ENCODE measurements at regions not wholly inside any gene's neighbourhood (a gene's known extent, or its start where the extent isn't known, plus 50 kb on each side); places are given as distances from the start of the nearest gene placed in this dataset.

DNA sequence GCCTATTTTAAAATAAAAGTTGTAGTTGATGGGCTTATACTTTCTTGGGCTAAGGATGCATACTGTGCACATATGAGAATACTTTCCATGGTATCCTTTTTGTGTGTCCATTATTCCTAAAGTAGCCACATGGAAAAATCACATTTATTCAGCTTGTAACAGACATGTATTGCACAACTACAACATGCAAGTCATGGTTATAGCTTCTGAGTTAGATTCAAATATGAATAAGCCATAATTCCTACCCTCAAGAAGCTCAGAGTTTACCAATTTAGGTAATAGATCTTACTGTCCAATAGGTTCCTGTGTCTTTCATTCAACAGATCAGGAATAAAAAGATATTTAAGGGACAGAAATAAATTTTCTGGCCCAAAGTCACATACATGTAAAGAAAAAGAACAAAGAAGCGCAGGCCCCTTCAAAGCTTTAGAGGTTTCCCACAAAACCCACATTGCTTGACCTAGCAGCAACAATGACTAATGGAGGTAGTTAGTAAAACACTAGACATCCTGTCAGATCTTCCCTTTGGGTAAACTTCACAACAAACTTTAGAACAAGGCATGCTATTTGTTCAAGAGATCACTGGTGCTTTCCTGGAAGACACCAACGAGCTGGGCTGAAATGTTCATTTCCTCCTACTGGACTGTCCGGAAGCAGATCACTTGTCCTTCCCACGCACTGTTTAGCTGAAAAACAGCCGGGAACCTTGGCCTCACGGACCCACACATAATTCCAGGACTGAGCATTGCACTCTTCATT is 78.4 kb upstream of the ITGA1 start:
- ChIA-PET CTCF (interaction anchor here (0.7 to 1.1 kb wide), 3 partner anchors 19 to 206 kb away, joined by 3 read pairs; no protein-coding TSS in a partner anchor), POLR2A (interaction anchor here (0.8 kb wide), 1 partner anchor 16 kb away, joined by 3 read pairs; no protein-coding TSS in a partner anchor)

DNA sequence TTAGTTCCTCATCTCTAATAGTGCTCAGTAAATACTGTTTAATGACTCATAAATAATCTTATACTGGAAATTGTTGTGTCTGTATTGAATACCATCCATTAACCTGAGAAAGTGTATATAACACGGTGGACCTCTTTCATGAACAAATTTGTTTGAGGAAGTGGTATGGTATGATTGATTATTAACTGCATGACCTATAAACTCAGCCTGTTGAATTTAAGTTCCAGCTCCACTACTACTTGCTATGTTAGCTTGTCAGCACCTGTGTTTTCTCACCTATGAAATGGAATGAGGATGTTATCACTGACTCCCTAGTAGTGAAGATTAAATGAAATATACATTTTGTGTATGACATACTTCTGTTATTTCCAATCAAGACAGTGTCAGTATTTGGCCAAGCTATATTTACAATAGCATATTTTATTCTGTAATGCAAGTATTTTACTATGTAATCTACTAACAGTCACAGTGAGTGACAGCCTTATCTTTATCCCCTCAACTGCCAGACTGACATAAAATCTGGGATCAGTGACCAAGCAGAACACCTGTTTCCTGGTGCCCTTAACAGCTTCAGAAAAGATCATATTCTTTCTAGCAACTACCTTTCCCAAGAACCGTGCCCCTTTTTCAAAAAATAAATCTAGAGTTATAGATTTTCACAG is 77.3 kb upstream of the ITGA1 start:
- ChIA-PET POLR2A (interaction anchor here (0.9 kb wide), 1 partner anchor 90 kb away, joined by 3 read pairs; no protein-coding TSS in a partner anchor), CTCF (no interaction called here)

DNA sequence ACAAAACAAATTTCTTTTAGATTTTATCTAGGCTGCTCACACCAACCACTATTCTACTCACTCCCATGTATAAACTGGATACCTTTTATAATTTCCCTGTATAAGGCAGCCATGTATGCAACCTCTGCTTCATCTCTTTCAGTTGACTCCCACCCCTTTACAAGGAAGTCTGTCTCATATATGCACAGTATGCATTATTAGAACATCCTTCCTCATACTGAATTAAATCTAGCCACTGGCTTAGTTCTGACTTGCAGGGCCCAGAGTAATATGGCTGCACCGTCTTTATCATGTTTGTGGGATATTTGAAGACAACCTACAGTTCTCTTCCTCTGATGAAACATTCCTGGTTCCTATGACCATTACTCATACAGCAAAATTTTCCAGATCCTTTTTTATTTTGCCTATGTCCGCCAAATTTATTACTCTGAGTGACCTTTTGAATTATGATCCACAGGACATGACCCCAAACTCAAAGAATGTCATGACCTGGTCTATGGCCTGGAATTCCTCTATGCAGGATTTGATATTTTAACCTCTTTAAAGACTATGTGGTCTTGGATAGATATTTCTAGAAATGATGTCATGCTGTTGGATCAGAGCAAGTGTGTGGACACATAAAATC is 76.6 kb upstream of the ITGA1 start:
- ChIA-PET CTCF (no interaction called here), POLR2A (interaction anchor here (0.9 kb wide), 1 partner anchor 89 kb away, joined by 3 read pairs; no protein-coding TSS in a partner anchor)

DNA sequence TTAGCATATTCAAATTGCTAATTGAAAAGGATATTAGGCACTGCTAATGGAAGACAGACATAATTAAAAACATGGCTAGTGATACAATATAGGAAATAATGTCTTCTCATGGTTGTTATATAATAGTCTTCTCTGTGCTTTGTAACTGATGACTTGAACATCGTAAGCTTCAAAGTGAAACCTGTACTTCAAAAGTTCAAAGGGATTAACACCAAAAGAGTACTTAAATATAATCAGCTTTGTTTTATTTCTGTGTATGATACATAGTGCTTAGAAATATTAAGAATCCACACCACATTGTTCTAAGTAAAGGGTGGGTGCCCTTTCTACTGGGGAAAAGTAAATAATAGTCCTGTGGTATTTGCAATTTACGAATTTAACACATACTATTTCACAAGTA is 75.4 kb upstream of the ITGA1 start:
- ChIA-PET CTCF (no interaction called here), POLR2A (no interaction called here)

DNA sequence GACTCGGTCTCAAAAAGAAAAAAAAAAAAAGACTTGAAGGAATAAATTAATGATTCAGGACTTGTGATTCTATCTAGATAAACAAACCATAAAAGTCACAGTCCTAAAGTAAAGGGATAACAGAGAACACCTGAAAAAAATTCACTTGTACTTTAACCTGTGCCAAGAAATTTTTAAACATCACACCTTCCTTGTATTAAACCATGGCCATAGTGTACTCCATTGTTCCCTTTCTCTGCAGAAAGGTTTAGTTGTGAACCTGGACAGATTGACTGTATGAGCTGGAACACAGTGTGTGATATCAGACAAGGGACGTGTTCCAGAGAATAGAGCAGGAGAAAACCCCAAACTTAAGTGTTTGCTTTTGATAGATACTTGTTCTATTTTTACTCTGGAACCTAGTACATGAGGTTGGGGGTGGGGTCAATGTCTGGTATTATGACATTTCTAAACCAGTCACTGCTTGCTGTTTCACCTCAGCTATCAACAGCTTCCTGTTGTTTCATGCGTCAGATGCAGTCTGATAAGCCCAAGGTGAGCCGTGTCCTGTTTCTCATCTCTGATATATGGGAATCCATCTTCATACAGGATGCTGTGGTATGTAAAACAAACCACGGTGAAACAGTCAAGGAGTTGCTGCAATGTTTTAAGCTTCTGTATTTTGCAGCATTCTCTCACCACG is 62.5 kb upstream of the ITGA1 start:
- POLR2A ChIA-PET: interaction anchor here (0.7 to 1.1 kb wide), 2 partner anchors 16 to 74 kb away, joined by 3 read pairs; no protein-coding TSS in a partner anchor
- CTCF ChIA-PET: no interaction called here

DNA sequence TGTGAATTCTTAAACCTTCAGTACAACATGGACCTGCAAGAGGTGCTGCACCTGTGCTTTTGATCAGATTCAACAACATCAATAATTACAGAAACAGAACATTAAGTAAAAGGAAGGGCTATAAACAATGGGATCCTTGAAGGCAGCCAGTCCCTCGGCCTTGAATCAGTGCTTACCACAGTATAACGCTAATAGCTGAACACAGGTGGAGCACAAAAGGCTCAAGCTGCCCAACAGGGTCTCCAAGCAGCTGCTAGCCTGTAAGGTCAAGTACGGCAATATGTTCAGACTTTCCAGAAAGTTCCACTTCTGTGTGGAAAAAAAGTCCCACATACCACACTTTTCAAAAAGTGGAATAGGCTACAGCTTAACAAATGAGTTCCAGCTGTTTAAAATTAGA is 61.9 kb upstream of the ITGA1 start:
- CTCF ChIA-PET: no interaction called here
- POLR2A ChIA-PET: interaction anchor here (1.1 kb wide), 1 partner anchor 17 kb away, joined by 3 read pairs; no protein-coding TSS in a partner anchor

DNA sequence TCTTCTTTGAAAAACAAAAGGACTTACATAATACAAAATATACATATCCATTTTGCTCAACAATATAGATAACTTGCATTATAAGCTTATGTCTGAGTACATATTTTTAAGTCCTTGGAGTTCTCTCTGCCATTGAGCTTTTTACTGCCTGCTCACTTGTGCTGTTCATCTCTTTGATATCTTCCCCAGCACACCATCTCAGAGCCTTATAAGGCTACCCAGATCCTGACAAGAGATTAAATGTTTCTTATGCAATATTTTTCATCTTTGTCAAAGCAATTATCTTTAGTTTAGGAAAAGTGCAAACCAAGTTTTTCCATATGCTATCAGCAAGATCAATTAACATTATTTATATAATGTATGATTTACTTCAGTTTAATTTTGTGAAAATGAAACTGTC is 60.7 kb upstream of the ITGA1 start:
- ChIA-PET CTCF (no interaction called here), POLR2A (no interaction called here)

DNA sequence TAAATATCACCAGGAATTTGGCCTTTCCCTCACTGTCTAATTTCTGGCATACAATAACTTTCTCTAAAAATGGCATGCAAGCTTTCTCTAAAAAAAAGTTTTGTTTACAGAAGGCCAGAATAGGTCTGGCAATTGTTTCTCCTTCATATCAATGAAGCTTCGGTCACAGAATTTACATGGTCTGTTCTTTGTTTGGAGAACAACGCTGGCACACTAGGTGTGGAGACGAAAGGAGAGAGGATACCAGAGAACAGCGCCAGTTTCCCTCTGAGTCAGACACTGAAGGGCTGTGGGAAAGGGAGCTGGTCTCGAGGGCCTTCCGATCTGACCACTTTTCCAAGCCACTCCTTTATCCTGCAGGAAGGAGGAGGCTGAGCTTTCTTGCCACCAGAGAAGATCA is 60.1 kb upstream of the ITGA1 start:
- ChIA-PET CTCF (interaction anchor here (0.8 kb wide), 1 partner anchor 14 kb away, joined by 3 read pairs; no protein-coding TSS in a partner anchor), POLR2A (no interaction called here)

DNA sequence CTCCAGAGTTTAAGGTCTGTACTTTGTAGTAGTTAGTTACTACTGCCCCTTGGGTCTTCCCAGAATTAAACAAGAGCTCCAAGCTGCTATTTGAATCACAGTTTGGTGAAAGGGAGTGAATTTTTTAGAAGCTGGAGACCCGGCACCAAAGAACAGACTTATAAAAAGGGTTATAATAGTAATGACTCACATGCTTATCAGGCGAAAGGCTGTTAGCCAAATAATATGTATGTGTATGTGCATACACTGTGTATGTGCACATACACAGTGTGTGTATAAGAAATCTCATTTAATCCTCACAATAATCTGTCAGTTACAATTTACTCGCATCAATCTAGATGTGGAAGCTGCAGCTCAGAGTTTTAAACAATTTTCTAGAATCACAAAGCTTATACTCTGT is 59.5 kb upstream of the ITGA1 start:
- ChIA-PET CTCF (interaction anchor here (0.8 to 1.2 kb wide), 2 partner anchors 15 to 19 kb away, joined by 3 read pairs; no protein-coding TSS in a partner anchor), POLR2A (no interaction called here)

DNA sequence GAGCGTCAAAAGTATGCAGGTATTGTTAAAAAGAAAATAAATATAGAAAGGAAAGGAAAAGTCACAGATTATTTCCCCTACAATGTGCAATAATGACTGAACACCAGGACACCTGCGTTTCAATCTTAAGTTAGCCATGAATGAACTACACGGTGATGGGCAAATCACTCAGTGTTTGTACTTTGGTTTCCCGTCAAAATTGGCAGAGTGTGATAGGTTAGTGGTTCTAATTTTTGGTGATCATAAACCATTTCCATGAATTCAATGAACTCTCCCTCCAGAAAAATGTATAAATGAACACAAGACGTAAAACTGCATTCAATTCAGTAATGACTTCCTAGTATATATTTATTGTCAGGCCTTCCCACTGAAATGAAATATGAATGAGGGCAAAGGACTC is 59.0 kb upstream of the ITGA1 start:
- POLR2A ChIA-PET: no interaction called here
- CTCF ChIA-PET: interaction anchor here (1.2 kb wide), 1 partner anchor 19 kb away, joined by 3 read pairs; no protein-coding TSS in a partner anchor

DNA sequence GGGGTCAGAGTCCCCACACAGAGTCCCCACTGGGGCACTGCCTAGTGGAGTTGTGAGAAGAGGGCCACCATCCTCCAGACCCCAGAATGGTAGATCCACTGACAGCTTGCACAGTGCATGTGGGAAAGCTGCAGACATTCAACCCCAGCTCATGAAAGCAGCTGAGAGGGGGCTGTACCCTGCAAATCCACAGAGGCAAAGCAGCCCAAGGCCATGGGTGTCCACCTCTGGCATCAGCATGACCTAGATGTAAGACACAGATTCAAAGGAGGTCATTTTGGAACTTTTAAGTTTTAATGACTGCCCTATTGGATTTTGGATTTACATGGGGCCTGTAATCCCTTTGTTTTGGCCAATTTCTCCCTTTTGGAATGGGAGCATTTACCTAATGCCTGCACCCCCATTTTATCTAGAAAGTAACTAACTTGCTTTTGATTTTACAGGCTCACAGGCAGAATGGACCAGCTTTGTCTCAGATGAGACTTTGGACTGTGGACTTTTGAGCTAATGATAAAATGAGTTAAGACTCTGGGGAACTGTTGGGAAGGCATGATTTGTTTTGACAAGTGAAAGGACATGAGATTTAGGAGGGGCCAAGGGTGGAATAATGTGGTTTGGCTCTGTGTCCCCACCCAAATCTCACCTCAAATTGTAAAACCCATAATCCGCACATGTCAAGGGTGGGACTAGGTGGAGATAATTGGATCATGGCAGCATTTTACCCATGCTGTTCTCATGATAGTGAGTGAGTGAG is 56.3 kb upstream of the ITGA1 start:
- ChIA-PET POLR2A (no interaction called here), CTCF (no interaction called here)

DNA sequence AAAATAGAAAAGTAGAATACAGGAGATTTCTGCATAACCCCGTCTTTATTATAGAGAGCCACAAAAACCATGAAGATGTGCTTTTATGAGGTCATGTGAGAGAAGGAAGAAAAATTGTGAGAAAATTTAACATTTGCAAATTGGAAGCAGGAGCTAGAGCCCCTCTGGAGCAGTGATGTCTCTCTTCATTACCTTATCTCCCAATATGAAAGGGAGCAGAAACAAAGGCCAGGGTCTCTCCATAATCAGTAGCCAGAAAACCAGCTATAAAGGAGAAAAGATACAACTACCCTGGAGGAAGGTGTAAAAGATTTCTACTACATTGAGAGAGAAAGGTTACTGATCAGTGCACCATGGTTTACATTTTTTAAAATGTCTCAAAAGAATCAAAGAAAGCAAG is 53.2 kb upstream of the ITGA1 start:
- POLR2A ChIA-PET: no interaction called here
- CTCF ChIA-PET: no interaction called here

DNA sequence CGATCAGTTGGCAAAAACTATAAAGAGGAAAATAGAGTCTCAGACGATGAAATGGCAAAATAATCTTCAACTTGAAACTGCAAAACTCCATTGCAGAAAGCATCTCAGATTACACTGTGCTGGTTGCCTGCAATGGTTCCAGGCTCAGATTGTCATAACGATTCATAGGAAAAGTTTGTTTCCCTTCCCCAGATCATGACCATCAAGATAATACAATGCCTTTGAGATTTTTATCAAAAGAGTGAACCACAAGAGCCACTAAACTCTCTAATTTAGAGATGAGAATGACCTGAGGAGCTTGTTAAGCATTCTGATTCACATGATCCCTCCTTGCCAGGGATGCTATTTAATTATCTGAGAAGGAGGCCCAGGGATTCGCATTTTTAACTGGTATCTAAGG is 52.6 kb upstream of the ITGA1 start:
- ChIA-PET POLR2A (no interaction called here), CTCF (no interaction called here)

Data from activated CD8-positive, alpha-beta memory T cell treated with anti-CD3 and anti-CD28 coated beads for 36 hours (primary cell).